IMR-90 (cell line): ENCODE measurements at regions not wholly inside any gene's neighbourhood (a gene's known extent, or its start where the extent isn't known, plus 50 kb on each side); places are given as distances from the start of the nearest gene placed in this dataset.

Experiments used
- ATAC-seq: fragments of 200-7000 bp; cut with Tn5 transposase; 2 replicates; pipeline ENCODE4 v1.9.1; 2020; ENCODE audit warnings: low read depth, mild to moderate bottlenecking, moderate library complexity
- BruUV-seq: library from RNA; stranded (reverse); fragments of 400-500 nt; replicated peaks from 2 replicates; lab custom pipeline; 2021; lab: Mats Ljungman, UMichigan
- CTCF ChIA-PET: fragments of 300-600 bp; formaldehyde crosslinking; extraction: SDS; loops from one replicate; lab custom pipeline; 2021; ENCODE audit warnings: antibody characterized with exemption; lab: Yijun Ruan, JAX
- POLR2A ChIA-PET: fragments of 300-600 bp; sonication (Branson Sonifier 250); formaldehyde crosslinking; loops from one replicate; lab custom pipeline; 2022; ENCODE audit warnings: antibody characterized with exemption; ENCODE audit not compliant: unreplicated experiment; lab: Charles Lee
- DNase-seq: peaks from one replicate; pipeline ENCODE4 v3.0.0; 2013
- H2AFZ ChIP-seq: replicated peaks from 2 replicates; pipeline ENCODE3; 2013; ENCODE audit warnings: low read length, mild to moderate bottlenecking; ENCODE audit not compliant: poor library complexity
- H2AK5ac ChIP-seq: 2 replicates; pipeline ENCODE4 v1.6.1; 2013; ENCODE audit warnings: low read depth, low read length, inconsistent platforms
- H2AK9ac ChIP-seq: replicated peaks from 2 replicates; pipeline ENCODE3; 2013; ENCODE audit warnings: mild to moderate bottlenecking, low read depth, low read length, moderate library complexity; ENCODE audit not compliant: poor library complexity
- H2BK120ac ChIP-seq: 2 replicates; pipeline ENCODE4 v1.6.1; 2013; ENCODE audit warnings: low read depth, low read length, inconsistent platforms
- H2BK15ac ChIP-seq: 3 replicates; pipeline ENCODE4 v1.6.1; 2013; ENCODE audit warnings: low read depth, low read length, inconsistent platforms
- H2BK20ac ChIP-seq: 2 replicates; pipeline ENCODE4 v1.6.1; 2013; ENCODE audit warnings: low read depth, mild to moderate bottlenecking, inconsistent platforms, low read length, moderate library complexity
- H2BK5ac ChIP-seq: 2 replicates; pipeline ENCODE4 v1.6.1; 2013; ENCODE audit warnings: mild to moderate bottlenecking, low read depth, low read length, inconsistent platforms; ENCODE audit not compliant: poor library complexity, severe bottlenecking
- H3K14ac ChIP-seq: replicated peaks from 2 replicates; pipeline ENCODE4 v1.6.1; 2013; ENCODE audit warnings: low read depth, low read length, inconsistent platforms
- H3K18ac ChIP-seq: 2 replicates; pipeline ENCODE4 v1.6.1; 2013; ENCODE audit warnings: low read depth, low read length, control low read depth
- H3K23ac ChIP-seq: 2 replicates; pipeline ENCODE4 v1.6.1; 2013; ENCODE audit warnings: low read depth, low read length, inconsistent platforms
- H3K27ac ChIP-seq: 2 replicates; pipeline ENCODE4 v1.5.1; 2013; ENCODE audit warnings: mild to moderate bottlenecking, control low read depth, low read length; ENCODE audit not compliant: insufficient read depth
- H3K27me3 ChIP-seq: 2 replicates; pipeline ENCODE4 v1.6.1; 2013; ENCODE audit warnings: low read length; ENCODE audit not compliant: control insufficient read depth, insufficient read depth
- H3K36me3 ChIP-seq: 2 replicates; pipeline ENCODE4 v1.6.1; 2013; ENCODE audit warnings: low read length, mixed read lengths; ENCODE audit not compliant: control insufficient read depth, insufficient read depth
- H3K4ac ChIP-seq: 2 replicates; pipeline ENCODE4 v1.6.1; 2013; ENCODE audit warnings: low read depth, low read length, inconsistent platforms
- H3K4me1 ChIP-seq: 2 replicates; pipeline ENCODE4 v1.6.1; 2013; ENCODE audit warnings: low read length, mixed read lengths; ENCODE audit not compliant: control insufficient read depth, insufficient read depth
- H3K4me2 ChIP-seq: 2 replicates; pipeline ENCODE4 v1.6.1; 2013; ENCODE audit warnings: low read depth, mild to moderate bottlenecking, control low read depth, low read length, moderate library complexity
- H3K4me3 ChIP-seq: 2 replicates; pipeline ENCODE4 v1.5.1; 2013; ENCODE audit warnings: low read depth, mild to moderate bottlenecking, control low read depth, low read length, moderate library complexity; ENCODE audit not compliant: insufficient read depth
- H3K56ac ChIP-seq: 2 replicates; pipeline ENCODE4 v1.6.1; 2013; ENCODE audit warnings: low read length, inconsistent platforms; ENCODE audit not compliant: insufficient read depth; ENCODE audit errors: extremely low read depth
- H3K79me1 ChIP-seq, 2 experiments: 2 replicates each; pipeline ENCODE4 v1.6.1; 2013; ENCODE audit warnings: low read length in 2 of 2, inconsistent platforms in 1 of 2, low read depth in 1 of 2
- H3K9ac ChIP-seq: 2 replicates; pipeline ENCODE4 v1.6.1; 2013; ENCODE audit warnings: low read depth, low read length, control low read depth
- H3K9me1 ChIP-seq: 2 replicates; pipeline ENCODE4 v1.6.1; 2013; ENCODE audit warnings: low read length, inconsistent platforms; ENCODE audit not compliant: insufficient read depth
- H3K9me3 ChIP-seq: 2 replicates; pipeline ENCODE4 v1.6.1; 2013; ENCODE audit warnings: low read length; ENCODE audit not compliant: control insufficient read depth, insufficient read depth
- H4K20me1 ChIP-seq: 2 replicates; pipeline ENCODE4 v1.6.1; 2013; ENCODE audit warnings: low read length, inconsistent platforms; ENCODE audit not compliant: insufficient read depth
- H4K5ac ChIP-seq: 2 replicates; pipeline ENCODE4 v1.6.1; 2013; ENCODE audit warnings: mild to moderate bottlenecking, low read depth, low read length, control low read depth
- H4K8ac ChIP-seq, 2 experiments: 2 replicates each; pipeline ENCODE4 v1.6.1; 2013; ENCODE audit warnings: low read depth in 2 of 2, low read length in 2 of 2, control low read depth in 1 of 2, inconsistent platforms in 1 of 2
- H4K91ac ChIP-seq: 2 replicates; pipeline ENCODE4 v1.6.1; 2013; ENCODE audit warnings: low read depth, low read length, inconsistent platforms; ENCODE audit not compliant: insufficient read depth
- NFE2L2 ChIP-seq: fragments of 150-350 bp; IDR thresholded peaks from 2 replicates; pipeline ENCODE4 v1.6.1; 2016; ENCODE audit warnings: low read depth, mild to moderate bottlenecking, low read length
- WGBS, 2 experiments: methylation state at CpG; one replicate each; pipeline versions ENCODE4 v1.1.5 to v1.1.7; 2013; ENCODE audit warnings: missing lambda C conversion rate in 2 of 2; ENCODE audit not compliant: insufficient read length in 1 of 2; ENCODE audit errors: extremely low coverage in 2 of 2; 5-methylcytosine and 5-hydroxymethylcytosine counted together
- dilution Hi-C: fragments of 300-500 bp; cut with HindIII; formaldehyde crosslinking; loops from one replicate; pipeline ENCODE4 v1.14.3; 2018; ENCODE audit warnings: low sequenced_read_pairs; ENCODE audit not compliant: unreplicated experiment
- in situ Hi-C: fragments of 300-500 bp; cut with MboI; formaldehyde crosslinking; loops from 3 replicates; pipeline ENCODE4 v1.14.3; 2019; ENCODE audit warnings: low sequenced_read_pairs, inconsistent platforms, mixed read lengths
- intact Hi-C: fragments of 100-400 bp; cut with micrococcal nuclease; formaldehyde crosslinking; loops from 2 replicates; pipeline ENCODE4 v1.10.0; 2022

DNA sequence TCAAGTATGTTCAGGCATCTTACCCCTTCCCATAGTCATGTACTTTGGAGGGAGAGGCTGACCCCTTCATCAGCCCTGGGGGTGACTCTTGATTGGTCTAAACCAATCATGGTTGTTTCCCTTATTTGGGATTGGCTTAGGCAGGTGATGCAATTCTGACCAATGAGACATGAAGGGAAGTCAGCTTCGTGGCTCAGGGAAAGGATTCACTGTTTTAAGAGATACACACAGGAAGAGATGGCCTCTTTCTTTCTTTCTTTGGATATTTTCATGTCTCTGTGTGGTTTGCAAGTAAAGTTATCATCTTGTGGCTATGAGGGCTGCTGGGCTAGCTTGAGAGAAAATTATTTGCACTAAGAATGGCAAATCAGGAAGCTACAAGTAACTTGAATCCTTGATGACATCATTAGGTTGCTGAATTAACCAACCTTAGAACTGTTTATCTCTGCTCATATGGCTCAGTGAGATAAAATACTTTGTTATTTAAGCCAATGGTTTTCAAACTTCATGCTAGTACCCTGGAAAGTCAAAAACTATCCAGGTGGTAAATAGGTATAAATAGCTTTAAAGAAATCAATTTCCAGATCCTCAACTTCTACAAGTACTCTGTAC lies 144.2 kb upstream of the CENPW start:
- no peak for TF ChIP-seq NFE2L2
- no peak overlapping the region for H3K4ac ChIP-seq
- H3K56ac ChIP-seq = no peak overlapping the region
- no peak overlapping the region for H2AK9ac ChIP-seq
- no peaks in the 10 kb centered on the region for H3K9me3 ChIP-seq
- H2BK15ac ChIP-seq = no peak overlapping the region
- no peak overlapping the region for H3K23ac ChIP-seq
- H4K5ac ChIP-seq = no peak overlapping the region
- no peak overlapping the region for H3K27ac ChIP-seq
- H2BK120ac ChIP-seq = no peak overlapping the region
- in situ Hi-C loops (no loop called here), intact Hi-C loops (no loop called here), dilution Hi-C loops (no loop called here)
- H2BK5ac ChIP-seq = no peak overlapping the region
- no TSS peak for BruUV-seq
- no peaks in the 10 kb centered on the region for H3K79me1 ChIP-seq
- ChIA-PET CTCF (interaction anchor here (1.3 kb wide), 1 partner anchor 18 kb away, joined by 3 read pairs; no protein-coding TSS in a partner anchor), POLR2A (no interaction called here)
- no peaks in the 10 kb centered on the region; the same call in 1 of the 2 replicates for H3K4me1 ChIP-seq
- WGBS, 2 experiments = no CpG with 5 or more reads among the region's 1 CpG
- H3K14ac ChIP-seq = no peak overlapping the region
- no peaks in the 10 kb centered on the region for H3K27me3 ChIP-seq
- no peaks in the 10 kb centered on the region for H3K36me3 ChIP-seq
- H3K9ac ChIP-seq = no peak overlapping the region
- H3K18ac ChIP-seq = no peak overlapping the region; the same call in 1 of the 2 replicates
- no peak overlapping the region for H2BK20ac ChIP-seq
- no peaks in the 10 kb centered on the region for H3K9me1 ChIP-seq
- DNase-seq (peak; percentile 49), ATAC-seq (no peak)
- no peak overlapping the region for H3K4me2 ChIP-seq
- H2AK5ac ChIP-seq = no peak overlapping the region
- no peak overlapping the region for H3K4me3 ChIP-seq
- H4K8ac ChIP-seq = no peak overlapping the region
- no peak overlapping the region for H2AFZ ChIP-seq
- no peaks in the 10 kb centered on the region for H4K20me1 ChIP-seq
- no peak overlapping the region for H4K91ac ChIP-seq
